Epithelial cell of esophagus (primary cell): ENCODE measurements at regions not wholly inside any gene's neighbourhood (a gene's known extent, or its start where the extent isn't known, plus 50 kb on each side); places are given as distances from the start of the nearest gene placed in this dataset.

Experiments used
- DNase-seq: peaks from one replicate; pipeline ENCODE4 v3.0.0; 2010; ENCODE audit warnings: low read depth
- H3K4me3 ChIP-seq: 2 replicates; pipeline ENCODE4 v1.5.1; 2011; ENCODE audit warnings: mild to moderate bottlenecking, low read length, control low read depth
- CTCF ChIP-seq: IDR thresholded peaks from 2 replicates; pipeline ENCODE4 v1.5.1; 2011; ENCODE audit warnings: low read depth, mild to moderate bottlenecking, low read length, control low read depth, inconsistent platforms; ENCODE audit not compliant: insufficient read depth; ENCODE audit errors: missing control alignments

GRCh38 chr13:79662882-79663281, 181.9 kb downstream of the NDFIP2 start:
- DNase-seq, result no peak
- no peak overlapping the region for H3K4me3 ChIP-seq
- TF ChIP-seq CTCF, result no peak

GRCh38 chr13:79660361-79660760, 179.4 kb downstream of the NDFIP2 start:
- no peak for DNase-seq
- no peak for TF ChIP-seq CTCF

GRCh38 chr13:79659121-79659521, 178.2 kb downstream of the NDFIP2 start:
- peak; percentile 85 for DNase-seq
- H3K4me3 ChIP-seq, result no peak overlapping the region
- no peak for TF ChIP-seq CTCF

More at GRCh38 chr13:79660361-79660760, 179.4 kb downstream of the NDFIP2 start:
- H3K4me3 ChIP-seq, result no peak overlapping the region

DNA sequence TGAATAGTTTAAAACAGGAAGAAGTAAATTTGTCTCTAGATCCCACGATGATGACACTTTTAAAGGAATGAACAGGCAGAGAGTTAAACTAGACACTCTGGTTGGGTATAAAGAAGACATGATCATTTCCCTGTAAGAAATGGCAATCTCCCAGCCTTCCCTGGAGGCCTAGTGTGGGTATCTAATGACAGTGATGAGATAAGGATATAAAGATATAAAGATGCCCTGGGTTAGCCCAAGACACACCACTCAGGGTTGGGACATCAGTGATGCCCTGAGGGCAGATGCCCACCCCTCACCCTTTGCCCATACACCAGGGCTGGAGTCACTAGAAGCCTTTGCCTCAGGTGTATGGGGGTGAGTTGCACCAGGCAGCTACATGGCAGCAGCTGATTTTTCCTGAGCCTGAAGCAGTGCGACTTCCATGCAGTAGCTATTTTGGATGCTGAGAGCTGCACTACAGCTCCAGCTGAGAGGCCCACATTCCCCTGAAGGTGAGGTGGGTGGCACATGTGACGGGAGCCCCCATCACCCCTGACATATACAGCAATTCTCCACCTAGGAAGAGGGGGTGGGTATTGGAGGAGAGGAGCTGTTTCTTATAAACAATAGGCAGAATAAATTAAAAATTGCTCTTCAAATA, 177.5 kb downstream of the NDFIP2 start:
- DNase-seq, result no peak
- H3K4me3 ChIP-seq, result no peak overlapping the region
- no peak for TF ChIP-seq CTCF

DNA sequence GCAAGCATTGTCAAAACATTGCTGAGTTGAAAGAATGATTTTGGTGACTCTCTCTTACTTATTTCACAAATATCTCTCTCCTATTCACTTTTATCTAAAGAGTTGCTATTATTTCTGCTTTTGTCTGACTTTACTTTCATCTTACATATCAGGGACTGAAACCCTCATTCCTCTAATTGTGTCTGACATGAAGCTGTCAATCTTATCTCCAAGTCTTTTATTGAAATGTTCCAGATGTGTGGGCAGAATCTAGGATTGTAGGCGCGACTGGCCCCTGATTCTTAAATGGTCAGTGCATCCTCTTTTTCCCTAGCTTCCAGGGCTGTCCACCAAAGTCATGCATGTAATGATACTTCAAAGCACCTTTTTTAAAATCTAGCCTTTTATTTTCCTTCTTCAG, 174.6 kb downstream of the NDFIP2 start:
- DNase-seq, result no peak
- TF ChIP-seq CTCF, result no peak
- H3K4me3 ChIP-seq, result no peak overlapping the region

GRCh38 chr13:79654520-79654919, 173.6 kb downstream of the NDFIP2 start:
- no peak for TF ChIP-seq CTCF
- H3K4me3 ChIP-seq, result no peak overlapping the region
- peak; percentile 39 for DNase-seq

DNA sequence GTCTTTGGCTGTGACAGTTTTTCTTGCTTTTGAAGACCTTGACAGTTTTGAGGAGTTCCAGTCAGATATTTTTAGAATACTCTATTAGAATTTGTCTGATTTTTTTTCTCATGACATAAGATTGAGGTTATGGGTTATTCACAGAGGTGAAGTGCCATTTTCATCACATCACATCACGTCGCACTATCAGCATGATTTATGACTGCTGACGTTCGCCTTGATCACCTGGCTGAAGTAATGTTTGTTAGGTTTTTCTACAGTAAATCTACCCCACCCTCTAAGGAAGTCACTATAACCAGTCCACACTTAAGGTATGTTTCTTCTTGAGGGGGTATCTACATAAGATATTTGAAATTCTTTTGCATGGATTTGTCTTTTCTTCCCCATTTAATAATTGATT, 169.7 kb downstream of the NDFIP2 start:
- H3K4me3 ChIP-seq, result no peak overlapping the region
- no peak for TF ChIP-seq CTCF
- DNase-seq, result no peak
